ENCODE measurements at regions not wholly inside any gene's neighbourhood (a gene's known extent, or its start where the extent isn't known, plus 50 kb on each side); places are given as distances from the start of the nearest gene placed in this dataset.

- CTCF ChIA-PET (ENCODE audit: low intra/inter-chr PET ratio): interaction anchor here (1.0 kb wide), 1 partner anchor 75 kb away, joined by 3 read pairs; no protein-coding TSS in a partner anchor
These were observed 121.3 kb downstream of the FHIP1A start for GRCh38 chr4:151530230-151530629.

More at GRCh38 chr4:151530230-151530629, 121.3 kb downstream of the FHIP1A start:
- intact Hi-C loops (cut with micrococcal nuclease) (no loop called here), in situ Hi-C loops (cut with MboI) (no loop called here)
- no peaks in the 10 kb centered on the region for H3K36me3 ChIP-seq (ENCODE audit: control insufficient read depth, insufficient read depth, low read length)
- H3K4me2 ChIP-seq (ENCODE audit: insufficient read depth, low read length): no peak overlapping the region
- no peak for DNase-seq (ENCODE audit: extremely low read depth in 1 of 4, low spot score in 3 of 4)
- no peaks in the 10 kb centered on the region for H3K27me3 ChIP-seq (ENCODE audit: control insufficient read depth in 2 of 2, insufficient read depth in 2 of 2, low read length in 2 of 2)
- BruUV-seq (replicated peaks): no TSS peak
- 0% methylated on average over 2 of the region's 2 CpGs for WGBS (ENCODE audit: insufficient coverage, low coverage, missing lambda C conversion rate)
- no peak for FAIRE-seq
- H3K9me1 ChIP-seq (ENCODE audit: control insufficient read depth, insufficient read depth, low read length): no peaks in the 10 kb centered on the region
- no peaks in the 10 kb centered on the region for H3K4me1 ChIP-seq (replicated peaks in 1 of 2; ENCODE audit: control insufficient read depth in 2 of 2, insufficient read depth in 2 of 2, low read length in 2 of 2)
- TF ChIP-seq XRCC5 (IDR thresholded peaks at IDR 0.05; ENCODE audit: low read depth, low read length) (no peak), TRIM25 (IDR thresholded peaks at IDR 0.05; ENCODE audit: borderline replicate concordance) (no peak), SPI1 (IDR thresholded peaks at IDR 0.05; ENCODE audit: borderline replicate concordance, low read depth, low read length) (no peak)
- no peaks in the 10 kb centered on the region for H3K9me3 ChIP-seq (replicated peaks; ENCODE audit: control insufficient read depth, insufficient read depth, low read depth, low read length)
- no peak overlapping the region for H2AFZ ChIP-seq (ENCODE audit: low read depth, low read length)
- no peak overlapping the region for H3K27ac ChIP-seq (ENCODE audit: extremely low read depth, low read depth, low read length)
- no peaks in the 10 kb centered on the region for H4K20me1 ChIP-seq (replicated peaks; ENCODE audit: control insufficient read depth, insufficient read depth, low read length)
- no peak for ATAC-seq
- no peaks in the 10 kb centered on the region for H3K79me2 ChIP-seq (ENCODE audit: control insufficient read depth, insufficient read depth, low read length)
- no peak overlapping the region for H3K9ac ChIP-seq (ENCODE audit: insufficient read depth in 1 of 2, low read depth in 2 of 2, low read length in 2 of 2)
- H3K4me3 ChIP-seq: no peak overlapping the region
- POLR2A ChIA-PET: no interaction called here
